NCI-H748 treated with DMSO at 0.1 percent for 48 hours (cell line): ENCODE measurements at regions not wholly inside any gene's neighbourhood (a gene's known extent, or its start where the extent isn't known, plus 50 kb on each side); places are given as distances from the start of the nearest gene placed in this dataset.
"Not testable (repeated sequence)": the region's sequence is repeated elsewhere in the genome, so short reads cannot be mapped to it uniquely, and the experiment has no call there.

Experiments used
- DNase-seq: peaks from one replicate; lab custom pipeline; 2025; lab: John Stamatoyannopoulos, UW

DNA sequence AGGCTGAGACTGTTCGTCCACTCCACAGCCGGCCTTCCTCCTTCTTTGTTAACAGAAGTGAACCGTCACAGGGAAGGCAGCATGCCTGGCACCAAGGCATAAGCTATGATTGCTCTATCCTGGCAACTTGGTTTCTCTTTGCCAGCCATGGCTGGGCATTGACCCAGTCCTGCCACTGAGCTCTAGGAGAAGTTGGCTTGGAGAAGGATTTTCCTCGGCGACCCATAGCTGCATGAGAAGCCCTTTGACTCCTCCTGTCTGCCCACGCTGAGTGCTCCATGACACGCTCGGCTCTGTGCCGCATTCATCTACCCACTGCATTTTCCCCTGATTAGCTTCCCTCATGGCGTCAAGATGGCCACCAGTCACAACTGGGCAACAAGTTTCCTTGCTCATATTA is 111.8 kb upstream of the EXOC2 start:
- no peak for DNase-seq

DNA sequence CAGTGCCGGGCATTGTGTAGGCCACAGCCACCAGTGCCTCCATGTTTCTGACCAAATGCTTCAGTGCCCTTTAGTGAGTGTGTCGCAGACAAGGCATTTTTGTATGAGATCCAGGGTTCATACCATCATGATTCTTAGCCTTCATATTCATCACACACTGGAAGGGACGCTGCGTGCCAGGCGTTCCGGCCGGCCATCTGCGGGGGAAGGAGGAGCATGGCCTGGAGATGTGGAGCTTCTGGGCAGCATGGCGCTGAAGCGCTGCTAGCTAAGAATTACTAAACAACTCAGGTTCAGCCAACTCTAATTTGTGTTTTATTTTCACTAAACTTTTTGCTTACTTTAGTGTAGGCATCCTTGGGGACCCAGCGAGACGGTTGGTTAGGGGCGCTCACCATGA is 111.4 kb upstream of the EXOC2 start:
- no peak for DNase-seq

DNA sequence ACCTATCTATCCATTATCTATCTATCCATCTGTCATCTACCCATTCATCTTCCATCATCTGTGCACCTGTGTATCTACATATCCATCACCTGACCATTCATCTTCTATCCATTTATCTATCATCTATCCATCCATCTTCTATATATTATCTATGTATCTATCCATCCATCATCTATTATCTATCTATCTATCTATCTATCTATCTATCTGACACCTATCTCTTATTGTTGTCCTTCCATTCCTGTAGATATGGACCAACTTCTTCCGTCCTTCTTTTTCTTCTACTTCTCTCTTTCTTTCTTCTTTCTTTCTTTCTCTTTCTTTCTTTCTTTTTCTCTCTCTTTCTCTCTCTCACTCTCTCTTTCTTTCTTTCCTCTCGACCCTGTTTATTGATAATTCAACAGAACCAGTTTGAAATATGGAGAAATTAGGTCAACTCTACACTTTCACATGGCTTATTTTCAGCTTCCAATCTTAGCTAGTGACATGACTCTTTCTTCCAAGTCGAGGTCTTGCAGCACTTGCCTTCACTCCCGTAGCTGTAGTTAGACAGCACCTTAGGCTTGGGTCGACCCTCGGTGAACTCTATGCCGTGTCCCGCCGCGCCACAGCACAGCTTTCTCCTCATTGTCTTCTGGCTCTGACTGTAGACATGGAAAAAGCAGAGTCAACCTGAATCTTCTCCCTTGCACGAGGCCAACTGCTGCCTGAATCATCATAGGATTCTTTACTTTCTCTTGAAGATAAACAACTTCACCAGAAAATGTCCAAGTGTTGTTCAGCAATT is 110.4 kb upstream of the EXOC2 start:
- no peak for DNase-seq

DNA sequence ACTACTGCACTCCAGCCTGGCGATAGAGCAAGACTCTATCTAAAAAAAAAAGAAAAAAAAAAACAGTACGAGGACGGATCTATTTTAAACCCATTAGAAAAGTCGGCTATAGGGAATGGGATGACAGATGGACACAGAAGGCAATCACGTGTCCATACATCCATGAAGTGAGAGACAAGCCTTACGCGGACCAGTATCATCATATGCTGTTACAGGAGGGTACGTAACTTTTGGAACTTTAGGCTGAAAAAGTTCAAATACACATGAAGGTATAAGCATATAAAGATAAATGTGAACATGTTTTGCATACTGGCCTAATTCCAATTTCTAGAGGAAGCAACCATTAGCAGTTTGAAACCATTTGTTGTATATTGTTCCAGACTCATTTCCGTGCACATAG is 109.8 kb upstream of the EXOC2 start:
- DNase-seq, result no peak

DNA sequence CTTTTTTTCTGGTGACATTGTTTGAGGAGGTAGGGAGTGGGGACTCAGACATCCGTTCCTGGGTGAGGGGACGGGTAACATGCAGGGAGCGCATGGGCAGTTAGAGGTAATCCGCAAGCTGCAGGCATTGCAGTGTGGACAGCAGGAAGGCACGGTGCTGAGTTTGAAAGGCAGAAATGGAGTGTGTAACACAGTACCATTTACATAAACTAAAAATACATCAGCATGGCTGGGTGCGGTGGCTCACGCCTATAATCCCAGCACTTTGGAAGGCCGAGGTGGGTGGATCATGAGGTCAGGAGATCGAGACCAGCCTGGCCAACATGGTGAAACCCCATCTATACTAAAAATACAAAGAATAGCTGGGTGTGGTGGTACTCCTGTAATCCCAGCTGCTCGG is 109.3 kb upstream of the EXOC2 start:
- not testable (repeated sequence) for DNase-seq

DNA sequence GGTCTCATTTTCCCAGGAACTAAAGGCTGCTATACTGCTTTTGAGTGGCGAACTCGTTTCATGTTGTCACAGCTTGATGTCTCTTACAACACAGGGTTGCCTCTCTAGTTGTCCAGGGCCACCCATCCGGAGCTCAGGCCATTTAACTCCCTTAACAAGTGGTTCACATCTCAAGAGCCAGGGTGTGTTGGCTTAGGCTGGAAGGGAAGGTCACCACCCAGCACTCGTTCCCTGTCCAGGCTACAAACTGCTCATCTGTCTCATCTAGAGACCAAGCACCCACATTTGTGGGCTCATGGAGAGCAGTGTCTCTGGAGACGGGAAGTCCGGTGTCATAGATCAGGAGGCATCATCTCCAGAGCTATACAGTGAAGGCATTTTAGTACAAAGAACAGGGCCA is 106.8 kb upstream of the EXOC2 start:
- DNase-seq, result no peak

DNA sequence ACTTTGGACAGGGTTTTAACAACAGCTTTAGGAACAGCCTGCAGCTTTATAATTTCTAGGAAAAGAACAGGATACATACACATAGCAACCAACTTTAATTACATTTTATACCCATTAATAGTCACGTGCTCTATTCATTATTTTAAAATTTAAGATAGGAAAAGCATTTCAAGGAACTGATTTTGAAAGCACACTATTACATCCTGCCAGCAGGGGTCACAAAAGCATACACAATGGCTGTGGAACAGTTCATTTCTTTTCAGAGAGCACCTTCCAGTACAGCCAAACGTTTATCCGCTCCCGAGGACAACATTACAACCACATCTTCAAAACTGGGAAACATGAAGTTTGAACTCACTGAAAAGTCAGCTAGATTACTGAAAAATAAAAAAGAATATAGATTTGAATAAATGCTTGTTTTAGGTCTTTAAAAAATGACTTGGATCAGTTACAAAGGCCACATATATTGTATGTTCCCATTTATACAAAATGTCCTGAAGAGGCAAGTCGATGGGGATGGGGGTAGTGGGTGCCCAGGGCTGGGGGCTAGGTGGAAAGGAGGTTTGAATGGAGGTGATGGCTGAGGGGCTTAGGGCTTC is 104.6 kb upstream of the EXOC2 start:
- peak; percentile 46 for DNase-seq

DNA sequence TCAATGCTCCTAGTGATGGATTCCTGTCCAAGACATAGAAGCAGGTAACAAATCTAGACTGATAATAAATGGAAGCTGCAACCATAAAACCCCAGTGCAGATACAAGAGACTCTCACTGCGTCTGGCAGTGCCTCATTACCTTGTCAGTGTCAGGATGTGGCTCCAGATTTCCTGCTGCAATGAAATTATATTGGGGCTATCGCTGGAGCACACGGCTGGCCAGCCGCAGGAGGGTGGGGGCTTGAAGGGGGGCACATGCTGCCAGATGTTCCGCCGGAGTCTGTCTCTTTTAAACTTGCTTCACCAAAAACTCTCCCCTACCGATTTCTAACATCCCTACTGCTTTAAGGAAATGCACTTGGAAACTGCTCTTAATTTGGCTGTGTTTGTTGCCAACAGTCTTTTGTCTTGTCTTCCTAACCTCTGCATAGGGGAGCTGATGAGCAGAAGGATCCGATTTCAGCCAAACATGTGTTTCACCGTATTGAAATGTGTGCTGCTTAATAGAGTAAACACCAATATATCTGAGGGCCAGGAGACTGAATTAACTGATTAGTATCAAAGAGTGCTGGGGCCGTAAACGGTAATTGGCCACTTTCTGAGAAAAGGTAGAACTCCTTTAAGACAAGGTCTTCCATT is 102.2 kb upstream of the EXOC2 start:
- peak; percentile 41 for DNase-seq

DNA sequence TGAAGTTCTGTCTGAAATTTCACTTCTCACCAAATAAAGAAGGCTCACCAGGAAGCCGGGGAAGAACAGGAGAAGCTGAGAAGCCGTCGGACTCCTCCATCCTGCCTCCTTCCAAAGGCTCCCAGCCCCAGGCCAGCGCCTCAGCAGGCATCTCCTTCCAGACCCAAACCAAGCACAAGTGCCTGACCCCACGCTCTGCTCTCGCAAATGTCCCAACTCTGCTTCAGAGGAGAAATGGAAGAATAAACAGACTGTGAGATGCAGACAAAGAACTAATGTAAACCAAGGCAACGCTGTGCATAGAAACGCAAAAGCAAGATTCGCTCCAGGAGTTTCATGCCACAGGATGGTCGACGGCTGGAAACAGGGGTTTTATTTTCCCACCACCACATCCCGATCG is 100.3 kb upstream of the EXOC2 start:
- no peak for DNase-seq

DNA sequence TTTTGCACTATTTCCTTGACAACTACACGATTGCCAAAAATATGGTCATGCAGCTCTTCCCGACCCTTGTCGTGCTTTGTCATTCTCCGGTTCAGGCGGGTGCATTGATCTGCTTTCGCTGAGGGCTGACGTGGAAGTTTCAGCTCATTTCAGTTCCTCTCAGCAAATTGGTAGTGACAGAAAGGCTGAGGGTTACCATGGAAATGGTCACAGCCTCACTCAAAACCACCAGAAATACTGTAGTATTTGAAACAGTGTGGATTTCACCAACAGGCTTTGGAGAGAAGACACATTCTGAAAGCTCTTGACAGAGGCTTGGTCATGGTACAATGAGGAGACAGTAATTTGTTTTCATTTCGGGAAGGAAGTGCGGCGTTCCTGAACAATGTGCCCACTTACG is 99.7 kb upstream of the EXOC2 start:
- no peak for DNase-seq

DNA sequence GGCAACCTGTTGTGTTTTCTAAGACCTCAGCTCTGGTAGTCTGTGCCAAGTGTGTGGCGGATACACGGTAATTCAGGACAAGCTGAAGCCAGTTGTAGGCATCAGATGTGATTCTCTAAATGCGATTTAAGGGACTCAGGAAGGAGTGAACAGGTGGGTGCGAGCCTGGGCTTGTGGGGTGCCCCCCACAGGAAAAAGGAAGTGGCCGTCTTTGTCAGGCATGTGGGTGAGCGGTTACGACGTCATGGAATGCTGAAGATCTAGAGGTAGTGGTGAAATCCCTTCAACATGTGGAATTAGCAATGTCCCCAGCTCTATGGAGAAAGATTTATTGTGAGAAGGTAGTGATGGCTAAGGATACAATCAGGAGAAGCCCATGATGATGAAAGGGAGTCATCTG is 95.1 kb upstream of the EXOC2 start:
- DNase-seq, result no peak

DNA sequence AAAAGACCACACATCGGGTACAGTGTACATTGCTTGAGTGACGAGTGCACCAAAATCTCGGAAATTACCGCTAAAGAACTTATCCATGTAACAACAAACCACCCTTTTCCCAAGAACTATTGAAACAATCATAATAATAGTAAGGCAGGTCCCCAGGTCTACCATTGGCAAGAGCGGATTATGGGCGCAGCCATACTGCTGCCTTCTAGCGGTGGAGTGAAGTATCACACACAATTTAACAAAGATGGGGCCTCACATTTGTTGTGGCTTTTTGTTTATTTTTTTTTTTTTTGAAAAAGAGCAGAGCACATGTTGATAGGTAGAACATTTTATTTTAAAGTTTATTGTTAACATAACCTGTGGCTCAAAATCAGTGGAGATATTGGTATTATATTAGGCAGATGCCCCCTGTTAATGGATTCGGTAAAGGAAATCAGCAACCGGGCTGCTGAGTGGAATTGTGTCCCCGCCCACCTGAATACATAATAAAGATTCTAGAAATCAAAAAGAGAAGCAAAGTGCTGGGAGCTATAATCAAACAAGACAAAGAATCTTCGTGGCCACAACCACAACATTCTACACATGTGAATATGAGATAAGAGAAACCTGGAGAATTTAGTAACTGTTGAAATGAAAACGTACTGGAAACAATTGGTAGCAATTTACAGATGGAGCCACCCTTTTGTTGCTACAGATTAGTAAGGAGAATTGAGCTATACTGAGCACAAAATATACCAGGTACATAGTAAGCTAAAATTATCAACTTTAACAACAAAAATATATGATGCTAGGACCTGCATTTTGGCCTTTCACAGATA is 94.2 kb upstream of the EXOC2 start:
- DNase-seq, result no peak

DNA sequence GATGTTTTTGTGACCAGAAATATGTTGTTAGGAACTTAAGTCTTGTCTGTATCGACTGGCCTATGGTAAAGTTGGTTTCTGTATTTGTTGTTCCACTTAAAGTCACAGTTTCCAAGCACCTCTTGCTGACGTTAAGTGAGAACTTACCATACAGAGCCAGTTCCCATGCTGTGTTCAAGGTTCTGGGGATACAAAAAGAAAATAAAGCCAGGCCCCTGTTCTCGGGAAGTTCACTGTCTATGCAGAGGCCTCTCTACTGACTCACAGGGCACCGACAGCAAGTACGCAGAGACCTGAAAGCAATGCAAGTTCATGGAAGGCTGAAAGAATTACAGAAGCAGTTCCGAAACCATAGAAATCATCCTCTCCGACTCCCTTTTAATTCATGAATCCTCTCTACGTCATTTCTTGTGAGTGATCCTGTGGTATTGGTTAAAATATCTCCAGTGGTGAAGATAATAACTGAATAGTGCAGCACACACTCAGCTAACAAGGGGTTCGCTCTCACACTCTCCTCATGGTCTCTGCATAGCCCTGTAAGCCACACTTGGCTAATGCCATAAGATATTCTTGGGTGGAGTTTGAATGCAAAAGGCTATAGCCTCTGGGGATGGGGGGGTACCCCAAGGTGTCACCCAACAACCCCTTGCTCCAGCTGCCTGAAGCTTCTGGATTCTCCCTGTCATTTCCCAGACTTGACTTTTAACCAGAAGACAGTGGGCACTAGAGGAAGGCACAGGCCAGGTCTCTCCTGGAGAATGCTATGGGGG is 91.2 kb upstream of the EXOC2 start:
- no peak for DNase-seq

DNA sequence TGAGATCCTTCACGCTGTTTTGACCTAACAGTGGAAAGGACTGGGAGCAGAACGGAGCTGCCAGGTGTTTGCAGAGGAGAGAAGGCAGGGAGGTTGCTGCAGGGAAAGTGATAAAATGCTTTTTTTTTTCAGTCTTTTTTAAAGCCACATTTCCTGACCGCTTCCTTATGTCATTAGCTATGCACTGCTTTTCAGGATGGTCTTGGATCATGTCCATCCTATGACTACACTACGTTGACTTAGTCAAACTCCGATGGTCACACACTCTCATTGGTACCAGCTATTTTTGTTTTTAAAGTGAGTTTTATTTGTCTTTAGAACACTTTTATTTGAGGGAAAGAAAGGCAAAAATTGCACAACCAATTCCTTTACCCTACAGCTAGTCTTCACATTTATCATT is 89.2 kb upstream of the EXOC2 start:
- no peak for DNase-seq

DNA sequence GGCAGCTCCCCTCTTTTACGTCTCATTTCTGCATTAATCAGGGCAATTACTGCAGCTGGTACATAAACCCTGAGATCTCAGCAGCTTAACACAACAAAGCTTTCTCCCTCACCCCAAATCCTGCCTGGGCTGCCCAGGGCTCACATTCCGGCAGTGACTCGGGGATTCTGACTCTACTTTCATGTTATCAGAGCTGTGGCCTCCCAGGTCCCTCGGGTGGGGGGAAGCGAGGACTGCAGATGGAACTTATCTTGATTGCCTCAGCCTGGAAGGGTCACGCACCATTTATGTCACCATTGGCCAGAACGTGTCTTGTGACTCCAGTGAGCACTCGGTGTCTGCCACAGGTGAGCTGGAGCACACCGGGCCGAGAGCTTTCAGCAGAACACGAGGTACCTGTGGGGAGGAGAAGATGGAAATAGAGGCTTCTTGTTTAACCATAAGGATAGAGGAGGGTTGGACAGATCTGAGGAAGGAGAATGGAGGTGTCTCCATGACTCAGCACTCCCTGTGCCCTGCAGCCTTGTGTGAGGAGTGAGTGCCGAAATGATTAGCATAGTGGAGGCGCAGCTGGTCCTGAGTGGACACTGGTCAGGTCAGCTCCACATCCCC is 88.5 kb upstream of the EXOC2 start:
- no peak for DNase-seq

DNA sequence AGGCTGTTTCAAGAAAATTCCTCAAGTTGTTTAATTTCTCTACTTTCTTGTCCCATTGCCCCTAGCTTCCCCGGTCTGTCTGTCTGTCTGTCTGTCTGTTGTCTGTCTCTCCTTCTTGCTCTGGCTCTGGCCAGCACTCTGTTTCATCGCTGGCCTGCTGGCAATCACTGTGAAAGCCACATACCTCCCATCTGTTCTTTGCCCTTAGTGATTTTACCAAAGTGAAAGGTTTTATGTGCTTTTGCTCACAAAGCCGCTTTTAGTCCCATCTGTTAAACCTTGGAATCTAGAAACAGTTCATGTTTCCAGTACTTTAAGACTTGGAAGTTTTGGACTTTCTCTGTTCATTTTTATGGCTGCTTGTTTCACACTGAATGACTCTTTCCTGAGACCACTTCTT is 87.8 kb upstream of the EXOC2 start:
- no peak for DNase-seq

DNA sequence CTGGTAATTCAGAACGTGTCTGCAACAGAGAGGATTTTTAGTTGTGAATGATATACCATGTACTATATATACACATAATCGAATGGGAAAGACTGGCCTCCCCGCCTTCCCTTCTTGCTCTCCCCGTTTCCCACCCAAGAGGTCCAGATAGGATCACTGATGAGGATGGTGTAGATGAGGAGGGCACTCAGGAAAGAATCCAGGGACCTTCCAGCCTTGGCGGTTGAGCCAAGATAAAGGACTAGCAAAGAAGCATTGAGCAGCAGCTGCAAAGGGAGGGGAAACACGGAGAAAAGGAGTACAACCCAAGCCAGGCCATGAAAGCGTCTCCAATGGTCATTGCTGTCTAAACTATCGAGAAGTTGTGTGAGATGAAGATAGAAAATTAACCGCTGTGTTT is 84.0 kb upstream of the EXOC2 start:
- no peak for DNase-seq

DNA sequence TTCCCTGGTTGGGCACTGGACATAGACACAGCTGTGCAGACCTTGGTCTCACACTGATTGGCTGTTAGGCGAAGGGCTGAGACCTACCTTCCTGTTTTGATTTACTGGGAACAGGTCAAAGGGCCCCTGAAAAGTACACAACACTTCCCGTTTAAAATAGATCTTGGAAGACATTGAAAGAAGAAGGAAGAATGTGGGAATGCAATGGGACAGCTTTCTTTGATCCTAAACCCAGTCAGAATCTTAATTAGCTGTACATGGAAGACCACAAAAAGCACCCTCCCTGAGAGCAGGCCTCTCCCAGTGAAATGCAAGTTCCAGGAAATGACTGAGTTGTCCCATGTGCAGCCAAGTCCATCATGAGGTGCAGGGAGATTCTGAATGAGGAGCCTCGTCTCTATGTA is 83.6 kb upstream of the EXOC2 start:
- DNase-seq, result no peak

DNA sequence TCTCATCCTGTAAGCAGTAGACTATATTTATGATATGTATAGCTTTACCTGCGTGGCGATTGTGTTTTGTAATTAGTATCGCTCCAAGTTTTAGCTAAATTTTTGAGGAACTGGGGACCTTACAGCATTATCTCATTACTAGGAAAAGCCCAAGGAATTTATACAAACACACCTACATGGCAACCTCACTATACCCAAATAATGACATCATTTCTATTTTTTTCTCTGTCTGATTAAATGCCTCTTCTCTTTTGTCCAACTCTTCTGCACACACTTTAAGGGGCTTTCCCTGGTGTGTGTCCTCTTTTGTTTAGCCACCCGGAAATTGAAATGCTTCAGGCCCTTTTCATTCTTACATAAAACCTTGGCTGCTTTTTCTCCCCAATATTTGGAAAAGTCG is 82.9 kb upstream of the EXOC2 start:
- no peak for DNase-seq

DNA sequence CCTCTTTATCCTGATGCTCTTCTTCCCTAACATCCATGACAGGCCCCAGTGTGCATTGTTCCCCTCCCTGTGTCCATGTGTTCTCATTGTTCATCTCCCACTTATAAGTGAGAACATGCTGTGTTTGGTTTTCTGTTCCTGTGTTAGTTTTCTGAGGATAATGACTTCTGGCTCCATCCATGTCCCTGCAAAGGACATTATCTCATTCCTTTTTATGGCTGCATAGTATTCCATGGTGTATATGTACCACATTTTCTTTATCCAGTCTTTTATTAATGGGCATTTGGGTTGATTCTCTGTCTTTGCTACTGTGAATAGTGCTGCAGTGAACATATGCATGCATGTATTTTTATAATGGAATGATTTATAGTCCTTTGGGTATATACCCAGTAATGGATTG is 78.7 kb upstream of the EXOC2 start:
- DNase-seq, result not testable (repeated sequence)

DNA sequence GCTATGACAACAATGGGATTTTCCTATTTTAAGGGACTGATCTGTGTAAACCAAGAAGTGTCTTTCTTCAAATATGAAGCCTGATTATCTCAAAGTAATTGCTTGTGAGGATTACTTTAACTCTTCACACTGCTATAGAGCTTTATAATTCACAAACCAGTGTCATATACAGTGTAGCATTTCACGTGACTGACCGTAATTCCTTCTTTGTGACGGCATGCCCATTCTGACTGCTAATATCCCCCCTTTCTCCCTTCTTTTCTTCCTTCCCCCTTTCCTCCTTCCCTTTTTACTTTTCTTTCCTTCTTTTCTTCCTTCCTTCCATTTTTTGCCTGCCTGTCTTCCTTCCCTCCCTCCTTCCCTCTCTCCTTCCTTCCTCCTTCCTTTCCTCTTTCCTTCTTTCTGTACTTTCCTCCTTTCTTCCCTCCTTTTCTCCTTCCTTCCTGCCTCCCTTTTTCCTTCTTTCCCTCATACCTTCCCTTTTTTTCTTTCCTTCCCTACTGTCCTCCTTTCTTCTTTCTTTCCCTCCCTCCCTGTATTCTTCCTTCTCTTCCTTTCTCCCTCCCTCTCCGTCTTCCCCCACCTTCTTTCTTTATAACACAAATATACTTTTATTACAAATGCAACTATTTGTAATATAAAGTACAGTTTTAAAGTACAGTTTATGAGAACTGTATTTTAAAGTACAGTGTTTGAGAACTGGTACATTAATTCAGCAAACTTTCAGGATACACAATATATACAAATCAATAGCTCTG is 75.0 kb upstream of the EXOC2 start:
- no peak for DNase-seq
